GM23338 (cell line): ENCODE measurements at regions not wholly inside any gene's neighbourhood (a gene's known extent, or its start where the extent isn't known, plus 50 kb on each side); places are given as distances from the start of the nearest gene placed in this dataset.

Experiments
- ATAC-seq: fragments of 200-7000 bp; cut with Tn5 transposase; 3 replicates; pipeline ENCODE4 v1.9.1; 2020
- DNase-seq: peaks from one replicate; pipeline ENCODE4 v3.0.0-alpha.2; 2015; ENCODE audit warnings: low spot score
- H2AFZ ChIP-seq: fragments of 200-600 bp; sonication (generic); 2 replicates; pipeline ENCODE4 v1.8.0; 2016; ENCODE audit warnings: antibody characterized with exemption, mild to moderate bottlenecking, moderate library complexity
- H3F3A ChIP-seq: fragments of 200-600 bp; sonication (generic); replicated peaks from 2 replicates; pipeline ENCODE4 v1.8.0; 2017; ENCODE audit warnings: antibody characterized with exemption, mixed run types, low read depth
- H3K27ac ChIP-seq: fragments of 200-600 bp; sonication (generic); 2 replicates; pipeline ENCODE4 v1.6.1; 2016; ENCODE audit warnings: low read depth
- H3K27me3 ChIP-seq: fragments of 200-600 bp; sonication (generic); 2 replicates; pipeline ENCODE4 v1.8.0; 2016; ENCODE audit warnings: mild to moderate bottlenecking, mixed run types, moderate library complexity; ENCODE audit not compliant: insufficient read depth
- H3K36me3 ChIP-seq: fragments of 200-600 bp; sonication (generic); 2 replicates; pipeline ENCODE4 v1.8.0; 2016; ENCODE audit warnings: mild to moderate bottlenecking; ENCODE audit not compliant: insufficient read depth
- H3K4me1 ChIP-seq: fragments of 200-600 bp; sonication (generic); 2 replicates; pipeline ENCODE4 v1.8.0; 2016; ENCODE audit warnings: mild to moderate bottlenecking, moderate library complexity; ENCODE audit not compliant: insufficient read depth
- H3K4me2 ChIP-seq: fragments of 200-600 bp; sonication (generic); 2 replicates; pipeline ENCODE4 v1.7.1; 2017; ENCODE audit warnings: mixed run types
- H3K4me3 ChIP-seq: fragments of 200-600 bp; sonication (generic); 2 replicates; pipeline ENCODE4 v1.6.1; 2016; ENCODE audit warnings: mixed run types
- H3K79me2 ChIP-seq: fragments of 200-600 bp; sonication (generic); replicated peaks from 2 replicates; pipeline ENCODE4 v1.8.0; 2017; ENCODE audit warnings: mild to moderate bottlenecking; ENCODE audit not compliant: insufficient read depth
- H3K9me2 ChIP-seq: fragments of 200-600 bp; sonication (generic); 2 replicates; pipeline ENCODE4 v1.8.0; 2017; ENCODE audit not compliant: insufficient read depth
- H4K20me1 ChIP-seq: fragments of 200-600 bp; sonication (generic); replicated peaks from 2 replicates; pipeline ENCODE4 v1.8.0; 2017; ENCODE audit warnings: mild to moderate bottlenecking; ENCODE audit not compliant: insufficient read depth
- H3K27ac Mint-ChIP-seq: 2 replicates; pipeline ENCODE4 v1.8.0; 2020; ENCODE audit warnings: inconsistent platforms, mild to moderate bottlenecking, moderate library complexity, mixed read lengths
- H3K27me3 Mint-ChIP-seq: 3 replicates; pipeline ENCODE4 v1.8.0; 2022; ENCODE audit warnings: low read depth, mild to moderate bottlenecking, moderate library complexity, mixed read lengths, inconsistent platforms; ENCODE audit not compliant: insufficient read depth, poor library complexity
- H3K36me3 Mint-ChIP-seq: 3 replicates; pipeline ENCODE4 v1.8.0; 2021; ENCODE audit warnings: low read depth, mild to moderate bottlenecking, inconsistent platforms, moderate library complexity, mixed read lengths
- H3K4me1 Mint-ChIP-seq: 3 replicates; pipeline ENCODE4 v1.8.0; 2020; ENCODE audit warnings: mild to moderate bottlenecking, inconsistent platforms, mixed read lengths
- H3K4me3 Mint-ChIP-seq: 3 replicates; pipeline ENCODE4 v1.8.0; 2021; ENCODE audit warnings: moderate library complexity, mild to moderate bottlenecking, inconsistent platforms, mixed read lengths
- H3K9me3 Mint-ChIP-seq: 3 replicates; pipeline ENCODE4 v1.8.0; 2020; ENCODE audit warnings: moderate library complexity, mild to moderate bottlenecking, inconsistent platforms, mixed read lengths
- CREB1 ChIP-seq: fragments of 250-450 bp; sonication (Bioruptor Pico); IDR thresholded peaks from 2 replicates; pipeline ENCODE4 v1.5.0; 2020; ENCODE audit warnings: low read depth, mild to moderate bottlenecking, moderate library complexity
- CTCF ChIP-seq, 2 experiments: fragments of 200-600 bp in 1 of 2; sonication (generic) in 1 of 2; conservative IDR thresholded peaks; 2 replicates each; pipeline versions ENCODE4 v1.5.1 to v1.6.1; 2016 to 2017; ENCODE audit warnings: antibody characterized with exemption in 2 of 2, low read depth in 2 of 2, mild to moderate bottlenecking in 2 of 2, moderate library complexity in 1 of 2
- ETS1 ChIP-seq: IDR thresholded peaks from 2 replicates; pipeline ENCODE4 v1.6.1; 2016; ENCODE audit warnings: antibody characterized with exemption
- EZH2 ChIP-seq: fragments of 200-600 bp; sonication (generic); IDR thresholded peaks from one replicate; pipeline ENCODE4 v1.8.0; 2017; ENCODE audit warnings: antibody characterized with exemption, mild to moderate bottlenecking, low read depth; ENCODE audit not compliant: unreplicated experiment
- EZH2phosphoT487 ChIP-seq: fragments of 200-600 bp; sonication (generic); IDR thresholded peaks from one replicate; pipeline ENCODE4 v1.8.1; 2018; ENCODE audit warnings: antibody characterized with exemption; ENCODE audit not compliant: unreplicated experiment
- JUNB ChIP-seq: IDR thresholded peaks from one replicate; pipeline ENCODE4 v1.6.1; 2016; ENCODE audit warnings: antibody characterized with exemption; ENCODE audit not compliant: unreplicated experiment
- NANOG ChIP-seq: IDR thresholded peaks from 2 replicates; pipeline ENCODE4 v1.6.1; 2016; ENCODE audit warnings: antibody characterized with exemption, borderline replicate concordance
- POLR2AphosphoS5 ChIP-seq: IDR thresholded peaks from 2 replicates; pipeline ENCODE4 v1.6.1; 2016; ENCODE audit warnings: antibody characterized with exemption, low read depth
- REST ChIP-seq: IDR thresholded peaks from one replicate; pipeline ENCODE4 v1.6.1; 2018; ENCODE audit warnings: antibody characterized with exemption; ENCODE audit not compliant: unreplicated experiment
- STAT1 ChIP-seq: IDR thresholded peaks from one replicate; pipeline ENCODE4 v1.6.1; 2016; ENCODE audit warnings: antibody characterized with exemption; ENCODE audit not compliant: unreplicated experiment
- ZNF114 ChIP-seq: fragments of 250-450 bp; sonication (Bioruptor Pico); IDR thresholded peaks from 2 replicates; pipeline ENCODE4 v1.5.0; 2020; ENCODE audit warnings: mild to moderate bottlenecking, moderate library complexity
- ZNF331 ChIP-seq: fragments of 250-450 bp; sonication (Bioruptor Pico); IDR thresholded peaks from 2 replicates; pipeline ENCODE4 v1.5.0; 2020; ENCODE audit warnings: low read depth, mild to moderate bottlenecking, moderate library complexity
- ZNF462 ChIP-seq: fragments of 250-450 bp; sonication (Bioruptor Pico); IDR thresholded peaks from 2 replicates; pipeline ENCODE4 v1.5.0; 2020; ENCODE audit warnings: mild to moderate bottlenecking, moderate library complexity

GRCh38 chr2:34178482-34178881 lies 579.4 kb upstream of the FAM98A start:
- H3K27ac Mint-ChIP-seq = no peak overlapping the region
- TF ChIP-seq REST (no peak), CREB1 (CRISPR knock-in tag) (no peak), STAT1 (no peak), ZNF462 (no peak), NANOG (no peak), EZH2 (no peak), EZH2phosphoT487 (no peak), ZNF114 (CRISPR knock-in tag) (no peak), JUNB (no peak), CTCF (conservative IDR thresholded peaks at IDR 0.05; ENCODE audit: low read depth in 2 of 2) (no peak), ZNF331 (CRISPR knock-in tag) (no peak), POLR2AphosphoS5 (no peak), ETS1 (no peak)
- Histone ChIP-seq H3K79me2 (no peaks in the 10 kb centered on the region), H3F3A (no peaks in the 10 kb centered on the region), H2AFZ (no peak overlapping the region), H3K27ac (no peak overlapping the region), H4K20me1 (no peaks in the 10 kb centered on the region), H3K36me3 (no peaks in the 10 kb centered on the region), H3K9me2 (0 out of 2 replicates have a peak, but pooled peaks cover under 1% of the 10 kb centered on the region), H3K4me1 (no peaks in the 10 kb centered on the region), H3K27me3 (no peaks in the 10 kb centered on the region), H3K4me3 (no peak overlapping the region), H3K4me2 (no peak overlapping the region)
- no peaks in the 10 kb centered on the region; the same call in 2 of the 3 replicates for H3K9me3 Mint-ChIP-seq
- ATAC-seq (no peak), DNase-seq (no peak)
- no peaks in the 10 kb centered on the region for H3K36me3 Mint-ChIP-seq
- no peak overlapping the region for H3K4me3 Mint-ChIP-seq
- no peaks in the 10 kb centered on the region for H3K4me1 Mint-ChIP-seq
- H3K27me3 Mint-ChIP-seq = no peaks in the 10 kb centered on the region
